CD1c-positive myeloid dendritic cell (primary cell): ENCODE measurements at regions not wholly inside any gene's neighbourhood (a gene's known extent, or its start where the extent isn't known, plus 50 kb on each side); places are given as distances from the start of the nearest gene placed in this dataset.

ENCODE experiments used
- DNase-seq: peaks from one replicate; pipeline ENCODE4 v3.0.0-alpha.2; 2016; ENCODE audit errors: extremely low spot score

DNA sequence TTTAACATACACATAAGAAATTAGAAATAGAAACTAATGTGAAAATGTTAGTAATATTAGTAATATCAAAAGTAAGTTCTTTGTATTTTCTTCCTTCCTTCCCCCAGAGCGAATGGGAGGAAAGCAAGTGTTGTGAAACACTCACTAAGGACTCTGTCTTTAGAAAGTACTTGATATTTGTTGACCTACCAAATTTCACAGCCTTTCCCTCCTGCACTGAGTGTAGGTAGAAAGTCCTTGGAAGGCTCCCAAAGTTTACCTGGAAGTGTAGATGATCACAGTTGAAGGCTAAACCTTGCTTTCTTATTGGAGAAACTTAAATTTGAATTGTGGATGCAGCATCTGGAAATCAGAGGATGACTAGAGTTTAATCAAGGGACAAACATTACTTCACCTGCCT is 1459.5 kb upstream of the SPRY2 start:
- no peak for DNase-seq

DNA sequence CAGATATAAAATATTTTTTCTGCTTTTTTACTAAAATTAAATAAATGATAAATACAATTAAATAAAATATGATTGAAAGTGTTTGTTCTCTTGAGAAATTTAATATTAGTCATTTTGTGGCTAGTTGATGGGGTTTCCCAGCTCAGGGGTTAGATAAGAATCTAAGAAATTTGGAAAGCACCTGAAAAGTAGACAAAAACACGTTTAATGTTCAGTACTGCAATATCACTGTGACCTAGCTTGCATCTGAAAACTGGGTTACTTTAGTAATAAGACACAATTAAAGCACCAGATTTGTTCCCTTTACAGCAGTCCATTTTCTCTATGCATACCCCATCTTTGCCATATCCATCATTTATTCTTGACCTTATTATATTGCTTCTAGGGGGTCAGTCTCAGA is 1454.8 kb upstream of the SPRY2 start:
- no peak for DNase-seq

DNA sequence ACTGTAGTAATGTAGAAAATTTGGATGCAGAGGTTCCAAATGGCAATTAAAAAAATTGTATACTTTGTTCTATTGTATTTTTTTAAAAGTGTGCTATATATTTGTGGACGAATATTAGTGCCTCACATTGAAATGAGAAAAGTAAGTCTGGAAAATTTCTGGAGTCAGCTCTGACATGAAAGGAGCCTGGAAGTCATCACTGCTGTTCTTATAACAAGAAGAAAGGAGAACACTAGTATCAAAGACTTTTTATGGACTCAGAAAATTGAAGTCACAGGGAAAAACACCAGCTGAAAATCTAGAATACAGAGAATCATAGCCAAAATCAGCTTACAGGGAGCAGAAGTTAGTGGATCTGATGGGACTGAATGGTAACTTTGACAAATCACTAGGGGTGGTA is 1450.7 kb upstream of the SPRY2 start:
- DNase-seq = no peak

DNA sequence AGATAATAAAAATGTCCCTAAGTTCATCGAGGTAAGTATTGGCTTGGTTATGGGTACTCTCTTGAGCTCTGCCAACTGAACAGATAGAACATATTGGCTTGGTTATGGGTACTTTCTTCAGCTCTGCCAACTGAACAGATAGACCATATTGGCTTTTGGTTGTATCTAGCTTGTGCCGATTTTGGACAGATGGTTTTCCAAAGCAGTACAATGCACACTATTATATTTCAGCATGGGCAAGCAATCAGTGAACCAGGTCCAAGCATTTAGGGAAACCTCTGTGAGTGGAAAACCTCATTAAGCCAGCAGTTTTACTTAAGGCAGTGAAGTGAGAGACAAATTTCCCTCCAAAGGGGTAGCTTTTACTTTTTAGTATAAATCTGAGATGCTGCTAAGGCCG is 1440.5 kb upstream of the SPRY2 start:
- no peak for DNase-seq

DNA sequence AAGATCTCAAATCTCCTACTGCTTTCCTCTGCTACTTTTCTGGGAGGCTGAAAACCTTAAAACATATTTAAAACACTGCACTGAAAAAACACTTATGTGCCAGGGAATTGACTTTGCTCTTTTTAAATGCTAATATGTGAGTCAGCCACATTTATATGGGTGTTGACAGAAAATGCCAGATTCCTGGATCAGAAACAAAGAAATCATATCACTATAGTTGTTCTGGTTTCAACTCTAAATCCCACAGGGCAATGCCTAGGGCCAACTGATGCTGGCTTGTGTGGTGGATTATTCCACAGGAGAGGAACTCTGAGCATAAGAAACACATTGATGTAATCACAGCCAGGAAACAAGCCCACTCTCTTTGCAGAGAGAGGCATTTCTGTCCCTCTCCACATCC is 1439.0 kb upstream of the SPRY2 start:
- no peak for DNase-seq

DNA sequence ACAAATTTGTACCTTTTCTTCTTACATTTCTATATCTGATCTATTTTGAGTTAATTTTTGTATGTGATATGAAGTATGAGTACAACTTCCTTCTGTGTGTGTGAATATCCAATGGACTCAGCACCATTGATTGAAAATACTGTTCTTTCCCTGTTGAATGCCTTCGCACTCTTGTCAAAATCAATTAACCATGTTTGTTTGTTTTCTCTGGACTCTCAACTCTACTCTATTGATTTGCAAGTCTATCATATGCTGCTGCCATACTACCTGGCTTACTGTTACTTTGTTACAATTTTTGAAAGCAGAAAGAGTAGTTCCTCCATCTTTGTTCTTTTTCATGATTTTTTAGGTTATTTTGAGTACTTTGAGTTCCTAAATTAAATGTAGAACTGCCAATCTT is 1437.4 kb upstream of the SPRY2 start:
- DNase-seq = no peak

DNA sequence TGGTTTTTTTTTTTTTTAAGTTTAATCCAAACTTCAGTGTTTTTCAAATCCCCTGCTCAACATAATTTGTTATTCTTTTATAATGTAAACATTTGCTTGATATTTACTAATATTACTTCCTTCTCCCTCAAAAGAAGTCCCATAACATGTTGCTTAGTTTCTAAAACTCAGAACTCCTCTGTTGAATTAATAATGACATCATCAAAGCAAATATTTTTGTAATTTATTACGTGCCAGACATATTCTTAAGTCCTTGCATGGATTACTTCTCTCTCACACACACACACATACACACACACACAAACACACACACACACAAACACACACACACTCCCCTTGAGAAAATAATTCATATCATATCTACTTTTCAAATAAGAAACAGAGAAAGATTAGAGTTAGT is 1432.3 kb upstream of the SPRY2 start:
- DNase-seq = no peak

DNA sequence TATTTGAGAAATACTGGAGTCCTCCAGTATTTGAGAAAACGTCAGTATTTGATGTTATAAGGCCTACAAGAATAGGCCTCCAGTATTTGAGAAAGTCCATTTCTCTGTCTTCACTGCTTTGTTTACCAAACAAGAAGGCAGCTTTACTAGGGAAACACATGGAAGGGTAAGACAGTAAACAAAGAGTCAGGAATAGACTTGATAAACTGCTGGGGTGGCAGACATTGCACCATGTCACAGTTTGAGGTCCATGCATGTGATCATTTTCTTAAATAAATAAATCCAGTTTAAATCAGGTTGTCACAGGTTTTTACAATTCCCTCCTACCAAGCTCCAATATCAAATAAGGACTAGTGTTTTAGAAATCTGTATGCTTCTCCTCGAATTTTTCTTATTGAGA is 1431.0 kb upstream of the SPRY2 start:
- no peak for DNase-seq

DNA sequence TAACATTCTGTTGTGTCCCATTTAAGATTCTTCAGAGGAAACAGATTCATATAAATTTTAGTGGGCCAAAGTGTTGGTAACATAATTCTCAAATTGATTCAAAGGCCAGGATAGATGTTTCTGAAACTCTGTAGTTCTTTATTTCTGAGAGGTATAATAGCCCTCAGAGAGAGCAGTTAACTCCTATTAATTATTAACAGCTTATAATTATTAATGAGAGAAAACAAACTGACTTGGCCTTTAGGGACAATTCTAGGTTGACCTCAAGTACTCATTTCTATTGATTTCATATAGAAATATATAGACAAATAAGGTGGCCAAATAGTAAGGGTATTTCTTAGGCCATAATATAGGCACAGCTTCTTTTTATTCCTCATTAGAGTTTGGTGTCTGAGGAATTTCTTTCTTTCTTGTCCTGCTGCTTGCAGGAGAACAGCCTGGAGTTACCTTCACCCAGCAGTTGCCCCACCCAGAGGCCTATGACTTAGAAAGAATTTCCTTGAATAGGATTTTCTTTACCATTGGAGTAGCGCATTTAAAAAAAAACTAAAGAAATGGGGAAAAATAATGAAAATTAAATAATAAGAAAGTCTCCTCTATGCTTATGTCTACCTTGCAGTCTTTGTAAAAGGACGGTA is 1430.1 kb upstream of the SPRY2 start:
- DNase-seq = no peak

DNA sequence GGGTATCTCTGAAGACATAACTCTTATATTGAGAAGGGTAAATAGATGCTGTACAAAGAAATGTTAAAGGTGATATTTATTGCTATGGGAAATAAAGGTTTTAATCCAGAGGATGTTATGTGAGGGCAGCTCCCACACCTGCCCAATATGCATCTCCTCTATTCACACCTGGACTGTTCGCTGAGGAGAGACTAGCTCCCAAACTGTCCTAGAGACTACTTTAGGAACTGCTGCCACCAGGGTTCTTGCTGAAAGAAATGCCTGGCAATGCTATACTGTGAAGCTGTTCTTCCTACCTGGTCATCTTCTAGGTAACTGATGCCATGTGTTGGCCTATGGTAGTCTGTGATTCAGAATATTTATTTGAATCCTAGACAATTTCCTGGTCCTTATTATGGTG is 1421.5 kb upstream of the SPRY2 start:
- no peak for DNase-seq

DNA sequence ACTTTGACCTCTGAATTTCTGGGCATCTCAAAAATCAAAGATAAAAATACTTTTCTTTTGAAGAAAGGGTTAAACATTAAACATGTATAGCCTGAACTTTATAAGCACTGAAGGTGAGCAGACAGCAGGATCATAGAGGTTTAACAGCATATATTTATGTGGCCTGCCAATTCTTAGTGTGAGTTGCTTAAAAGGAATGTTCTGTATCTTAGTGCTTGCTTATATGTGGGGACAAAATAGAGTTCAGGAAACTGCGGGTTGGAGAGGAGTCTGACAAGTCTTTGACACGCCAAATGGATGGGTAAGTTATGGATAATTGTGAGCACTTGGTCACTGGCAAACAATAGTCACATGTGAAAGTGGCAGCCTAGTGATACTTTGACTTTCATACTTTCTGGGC is 1419.4 kb upstream of the SPRY2 start:
- DNase-seq = no peak

DNA sequence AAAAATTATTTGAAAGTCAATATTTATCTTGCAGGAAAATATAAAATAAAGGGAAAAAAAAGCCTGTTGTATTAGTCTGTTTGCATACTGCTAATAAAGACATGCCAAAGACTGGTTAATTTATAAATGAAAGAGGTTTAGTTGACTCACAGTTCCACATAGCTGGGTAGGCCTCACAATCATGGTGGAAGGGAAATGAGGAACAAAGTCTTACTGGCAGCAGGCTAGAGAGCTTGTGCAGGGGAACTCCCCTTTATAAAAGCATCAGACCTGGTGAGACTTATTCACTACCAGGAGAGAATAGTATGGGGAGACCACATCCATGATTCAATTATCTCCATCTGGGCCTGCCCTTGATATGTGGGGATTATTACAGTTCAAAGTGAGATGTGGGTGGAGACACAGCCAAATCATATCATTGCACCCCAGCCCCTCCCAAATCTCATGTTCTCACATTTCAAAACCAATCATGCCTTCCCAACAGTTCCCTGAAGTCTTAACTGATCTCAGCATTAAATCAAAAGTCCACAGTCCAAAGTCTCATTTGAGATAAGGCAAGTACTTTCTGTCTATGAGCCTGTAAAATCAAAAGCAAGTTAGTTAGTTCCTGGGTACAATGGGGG is 1416.5 kb upstream of the SPRY2 start:
- no peak for DNase-seq

DNA sequence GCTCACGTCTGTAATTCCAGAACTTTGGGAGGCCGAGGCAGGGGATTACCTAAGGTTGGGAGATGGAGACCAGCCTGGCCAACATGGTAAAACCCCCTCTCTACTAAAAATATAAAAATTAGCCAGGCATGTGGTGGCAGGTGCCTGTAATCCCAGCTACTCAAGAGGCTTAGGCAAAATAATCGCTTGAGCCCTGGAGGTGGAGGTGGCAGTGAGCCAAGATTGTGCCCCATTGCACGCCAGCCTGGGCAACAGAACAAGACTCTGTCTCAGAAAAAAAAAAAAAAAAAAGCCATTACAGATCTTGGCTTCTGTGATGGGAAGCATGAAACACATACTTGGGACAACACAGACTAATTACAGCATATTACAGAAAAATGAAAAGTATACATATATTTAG is 1404.5 kb upstream of the SPRY2 start:
- no peak for DNase-seq

DNA sequence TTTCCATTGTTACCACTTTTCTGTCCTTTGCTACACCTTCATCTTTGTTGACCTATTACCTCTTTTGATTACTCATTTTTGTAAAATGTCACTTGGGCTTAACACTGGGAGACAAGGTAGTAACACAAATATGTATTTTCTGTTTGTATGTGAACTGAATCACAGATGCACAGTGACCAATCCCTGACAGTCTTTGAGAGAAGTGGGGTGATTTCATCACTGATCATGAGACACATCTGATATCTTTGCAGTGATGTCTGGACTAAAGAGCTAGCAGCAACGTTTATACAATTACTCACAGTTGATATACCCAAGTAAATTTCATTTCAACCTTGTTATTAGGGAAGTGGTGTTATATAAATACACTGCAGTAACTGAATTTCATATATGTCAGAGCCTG is 1397.4 kb upstream of the SPRY2 start:
- DNase-seq = no peak

DNA sequence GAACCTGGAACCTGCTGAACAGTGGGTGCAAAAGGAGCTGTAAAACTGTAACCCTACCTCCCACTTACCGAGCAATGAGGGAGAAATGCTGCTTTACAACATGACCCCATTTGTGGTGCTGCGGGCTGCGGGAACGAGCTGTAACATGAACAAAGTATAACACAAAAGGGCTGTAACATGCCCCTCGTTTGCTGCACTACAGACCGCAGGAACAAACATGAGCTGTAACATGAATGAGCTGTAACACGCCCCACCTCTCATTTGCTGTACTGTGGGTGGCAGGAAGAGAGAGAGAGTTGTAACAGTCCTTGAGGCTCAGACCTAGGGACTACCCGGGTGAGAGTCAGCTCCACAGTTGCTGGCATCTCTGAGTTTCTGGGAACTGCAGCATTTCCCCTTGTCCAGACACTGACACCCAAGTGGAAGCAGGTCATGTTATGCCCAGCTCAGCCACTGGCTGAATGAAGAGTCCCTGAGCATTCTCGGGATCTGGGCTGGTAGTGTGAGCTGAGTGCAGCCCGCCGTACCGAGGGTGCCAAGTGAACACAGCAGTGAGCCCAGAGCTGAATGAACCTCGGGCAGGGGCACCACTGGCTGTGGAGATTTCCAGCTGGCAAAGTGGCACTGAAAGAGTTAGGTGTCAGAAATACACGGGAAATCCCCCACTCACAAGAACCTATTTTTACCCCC is 1385.3 kb upstream of the SPRY2 start:
- no peak for DNase-seq

DNA sequence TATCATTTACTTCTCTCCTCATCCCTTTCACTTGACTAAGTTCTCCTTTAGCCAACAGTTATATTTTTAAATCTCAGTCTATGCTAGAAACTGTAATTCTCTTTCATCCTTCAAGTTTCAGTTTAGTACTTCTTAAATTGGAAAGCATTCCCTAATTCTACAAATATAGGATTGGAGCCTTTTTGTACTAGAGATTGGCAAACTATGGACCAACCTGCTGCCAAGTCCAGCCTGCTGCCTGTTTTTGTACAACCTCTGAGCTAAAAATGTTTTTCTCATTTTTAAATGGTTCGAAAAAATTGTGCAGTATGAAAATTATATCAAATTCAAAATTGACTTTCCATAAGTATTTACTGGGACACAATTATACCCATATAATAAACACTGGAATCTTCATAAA is 1381.5 kb upstream of the SPRY2 start:
- no peak for DNase-seq

DNA sequence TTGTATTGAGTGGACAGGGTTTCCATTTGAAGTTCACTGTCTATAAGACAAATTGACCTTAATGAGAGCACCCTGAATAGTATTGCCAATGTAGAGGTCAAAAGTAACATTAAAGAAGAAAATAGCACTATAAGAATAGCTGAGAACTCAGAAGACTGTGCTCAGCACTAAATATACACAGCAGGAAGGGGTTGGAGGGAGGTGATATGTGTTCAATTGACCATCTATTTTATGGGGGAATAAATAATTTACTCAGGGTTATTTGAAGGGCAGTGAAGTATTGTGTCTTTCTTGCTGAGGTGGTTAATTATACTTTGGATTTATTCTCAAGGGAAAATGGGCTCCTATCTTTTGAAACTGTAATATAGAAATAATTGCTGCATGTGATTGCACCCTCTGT is 1380.5 kb upstream of the SPRY2 start:
- no peak for DNase-seq

DNA sequence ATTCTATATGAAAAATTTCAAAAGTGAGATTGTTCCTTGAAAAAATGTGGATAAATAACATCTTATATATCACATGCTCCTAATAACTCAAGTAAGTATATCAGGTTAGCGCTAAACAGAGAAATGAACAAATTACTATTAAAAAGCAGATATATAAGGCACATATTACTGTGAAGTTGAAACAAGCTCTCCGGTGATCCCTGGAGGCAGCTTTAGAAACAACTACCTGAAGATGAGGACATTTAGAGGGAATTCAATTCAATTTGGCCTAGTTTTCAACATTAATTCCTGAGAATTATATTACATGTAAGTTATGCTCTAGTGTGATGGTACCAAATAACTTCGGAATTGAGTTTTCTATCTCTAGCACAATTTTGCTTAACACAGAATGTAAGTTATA is 1373.6 kb upstream of the SPRY2 start:
- no peak for DNase-seq

DNA sequence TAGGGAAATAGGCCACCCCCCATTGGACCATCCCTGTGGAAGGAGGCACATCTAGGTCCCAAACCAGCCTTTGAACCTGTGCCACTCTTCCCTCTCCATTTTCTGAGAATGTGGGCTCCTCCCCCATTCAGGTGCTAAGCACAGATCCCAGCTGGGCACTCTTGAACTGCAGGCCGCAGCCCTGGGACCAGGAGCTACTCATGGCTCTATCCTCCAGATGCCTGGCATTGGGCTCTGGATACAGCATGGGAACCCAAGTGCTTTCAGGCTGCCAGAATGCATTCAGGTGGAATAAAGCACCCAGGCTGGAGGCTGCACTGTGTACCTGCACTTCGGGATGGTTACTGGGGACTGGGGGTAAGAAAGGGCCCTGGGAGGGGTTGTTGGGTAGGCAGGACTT is 1372.3 kb upstream of the SPRY2 start:
- no peak for DNase-seq

DNA sequence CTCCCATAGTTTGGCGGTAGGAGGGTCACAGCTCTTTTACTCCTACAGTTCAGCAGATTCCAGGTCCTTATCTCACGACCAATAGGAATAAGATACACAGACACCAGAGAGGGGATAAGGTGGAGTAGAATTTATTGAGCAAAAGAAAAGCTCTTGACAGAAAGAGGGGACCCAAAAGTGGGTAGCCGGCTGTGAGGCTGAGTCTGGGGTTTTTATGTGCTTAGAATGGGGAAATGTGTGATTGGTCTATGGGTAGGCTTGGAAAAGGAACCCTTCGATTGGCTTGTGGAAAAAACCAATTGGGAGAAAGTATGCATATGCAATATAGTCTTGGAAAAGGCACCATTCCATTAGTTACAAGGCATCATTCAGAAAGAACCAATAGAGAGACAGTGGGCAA is 1356.9 kb upstream of the SPRY2 start:
- no peak for DNase-seq

DNA sequence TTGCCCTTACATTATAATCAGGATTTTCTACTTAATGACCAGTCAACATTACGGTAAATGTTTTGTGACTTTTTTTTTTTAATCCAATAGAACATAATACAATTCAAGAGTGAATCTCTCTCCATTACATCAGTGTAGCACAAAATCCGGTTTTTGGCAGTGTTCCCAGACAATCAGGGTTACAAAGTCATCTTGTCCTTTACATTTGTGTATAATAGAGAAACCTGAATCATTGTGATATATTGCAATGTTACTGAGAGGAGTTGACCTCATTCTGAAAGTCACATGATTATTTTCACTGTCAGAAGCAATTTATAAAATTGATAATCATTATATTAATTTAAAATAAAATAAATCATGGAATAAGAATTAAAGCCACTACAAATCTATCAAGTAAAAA is 1346.0 kb upstream of the SPRY2 start:
- no peak for DNase-seq

DNA sequence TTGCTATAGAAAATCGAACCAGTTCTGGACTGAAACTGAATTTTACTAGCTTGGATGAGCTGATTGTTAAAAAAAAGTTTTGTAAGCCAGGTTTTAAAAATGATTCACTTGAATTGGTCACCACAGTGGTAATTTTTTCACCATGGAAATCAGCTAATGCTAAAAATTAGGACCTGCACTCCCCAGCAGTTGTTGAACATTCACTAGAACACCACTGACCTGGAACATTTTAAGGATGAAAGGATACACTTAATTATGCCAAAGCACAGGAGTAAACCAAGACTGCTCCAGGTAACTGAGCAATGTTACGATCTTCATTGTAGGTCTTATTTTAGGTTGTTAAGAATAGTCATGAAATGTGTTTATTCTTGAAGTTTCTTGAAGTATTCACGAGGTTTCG is 1342.6 kb upstream of the SPRY2 start:
- DNase-seq = no peak

DNA sequence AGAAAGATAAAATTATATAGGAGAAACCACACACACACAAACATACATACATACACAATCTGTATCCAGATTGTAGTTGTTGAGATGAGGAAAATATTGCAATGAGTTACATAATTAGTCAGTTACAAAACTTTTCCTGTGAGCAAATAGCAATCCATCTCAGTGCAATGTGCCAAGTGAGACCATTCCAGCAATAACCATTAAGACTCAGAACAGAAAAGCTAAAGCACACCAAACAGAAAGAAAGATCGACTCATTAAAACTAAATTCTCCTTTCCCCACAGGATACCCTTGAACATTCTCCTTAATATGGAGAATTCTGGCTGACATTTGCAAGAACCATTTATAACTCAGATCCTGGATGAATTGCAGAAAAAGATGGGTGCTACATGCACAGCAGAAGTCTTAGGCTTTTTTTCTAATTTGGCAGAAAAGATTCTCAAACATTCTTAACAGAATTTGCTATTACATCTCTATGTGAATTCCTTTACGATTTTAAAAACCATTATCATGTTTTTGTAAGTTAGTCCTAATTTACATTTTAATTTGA is 1341.2 kb upstream of the SPRY2 start:
- DNase-seq = no peak
